Fibroblast of pulmonary artery (primary cell): ENCODE measurements at regions not wholly inside any gene's neighbourhood (a gene's known extent, or its start where the extent isn't known, plus 50 kb on each side); places are given as distances from the start of the nearest gene placed in this dataset.

Experiments
- DNase-seq: peaks from one replicate; pipeline ENCODE4 v3.0.0-alpha.2; 2010; ENCODE audit warnings: low read depth
- H3K4me3 ChIP-seq: replicated peaks from 2 replicates; pipeline ENCODE4 v1.5.1; 2011; ENCODE audit warnings: low read depth, mild to moderate bottlenecking, control low read depth, low read length, moderate library complexity
- TF ChIP-seq, protein P1 (sequence below): IDR thresholded peaks from 2 replicates; pipeline ENCODE4 v1.5.1; 2011; ENCODE audit warnings: mild to moderate bottlenecking, control low read depth, low read length, inconsistent platforms; ENCODE audit errors: missing control alignments

GRCh38 chr3:23111797-23112196 is 91.3 kb upstream of the UBE2E2 start:
- H3K4me3 ChIP-seq, result no peak overlapping the region
- TF ChIP-seq, protein P1, sequence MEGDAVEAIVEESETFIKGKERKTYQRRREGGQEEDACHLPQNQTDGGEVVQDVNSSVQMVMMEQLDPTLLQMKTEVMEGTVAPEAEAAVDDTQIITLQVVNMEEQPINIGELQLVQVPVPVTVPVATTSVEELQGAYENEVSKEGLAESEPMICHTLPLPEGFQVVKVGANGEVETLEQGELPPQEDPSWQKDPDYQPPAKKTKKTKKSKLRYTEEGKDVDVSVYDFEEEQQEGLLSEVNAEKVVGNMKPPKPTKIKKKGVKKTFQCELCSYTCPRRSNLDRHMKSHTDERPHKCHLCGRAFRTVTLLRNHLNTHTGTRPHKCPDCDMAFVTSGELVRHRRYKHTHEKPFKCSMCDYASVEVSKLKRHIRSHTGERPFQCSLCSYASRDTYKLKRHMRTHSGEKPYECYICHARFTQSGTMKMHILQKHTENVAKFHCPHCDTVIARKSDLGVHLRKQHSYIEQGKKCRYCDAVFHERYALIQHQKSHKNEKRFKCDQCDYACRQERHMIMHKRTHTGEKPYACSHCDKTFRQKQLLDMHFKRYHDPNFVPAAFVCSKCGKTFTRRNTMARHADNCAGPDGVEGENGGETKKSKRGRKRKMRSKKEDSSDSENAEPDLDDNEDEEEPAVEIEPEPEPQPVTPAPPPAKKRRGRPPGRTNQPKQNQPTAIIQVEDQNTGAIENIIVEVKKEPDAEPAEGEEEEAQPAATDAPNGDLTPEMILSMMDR, result no peak
- no peak for DNase-seq

DNA sequence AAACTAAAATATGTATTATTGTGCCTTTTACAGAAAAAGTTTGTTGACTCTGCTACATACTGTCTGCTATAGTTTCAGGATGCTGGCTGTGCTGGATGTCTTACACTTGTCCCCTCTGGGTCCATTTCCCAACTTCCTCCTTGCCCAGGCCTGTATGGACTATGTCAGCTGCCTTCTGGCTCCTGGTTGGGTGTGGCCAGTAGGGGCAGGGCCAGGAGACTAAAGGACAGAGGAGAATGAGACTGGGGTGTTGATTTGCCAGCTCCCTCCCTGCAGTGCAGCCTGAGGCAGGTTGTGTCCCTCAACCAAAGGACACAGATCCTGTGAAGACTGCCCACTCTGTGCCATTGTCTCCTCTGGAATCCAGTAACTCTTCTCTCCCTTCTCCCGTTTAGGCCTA is 90.6 kb upstream of the UBE2E2 start:
- H3K4me3 ChIP-seq, result no peak overlapping the region
- DNase-seq, result no peak
- TF ChIP-seq, protein P1, result no peak

DNA sequence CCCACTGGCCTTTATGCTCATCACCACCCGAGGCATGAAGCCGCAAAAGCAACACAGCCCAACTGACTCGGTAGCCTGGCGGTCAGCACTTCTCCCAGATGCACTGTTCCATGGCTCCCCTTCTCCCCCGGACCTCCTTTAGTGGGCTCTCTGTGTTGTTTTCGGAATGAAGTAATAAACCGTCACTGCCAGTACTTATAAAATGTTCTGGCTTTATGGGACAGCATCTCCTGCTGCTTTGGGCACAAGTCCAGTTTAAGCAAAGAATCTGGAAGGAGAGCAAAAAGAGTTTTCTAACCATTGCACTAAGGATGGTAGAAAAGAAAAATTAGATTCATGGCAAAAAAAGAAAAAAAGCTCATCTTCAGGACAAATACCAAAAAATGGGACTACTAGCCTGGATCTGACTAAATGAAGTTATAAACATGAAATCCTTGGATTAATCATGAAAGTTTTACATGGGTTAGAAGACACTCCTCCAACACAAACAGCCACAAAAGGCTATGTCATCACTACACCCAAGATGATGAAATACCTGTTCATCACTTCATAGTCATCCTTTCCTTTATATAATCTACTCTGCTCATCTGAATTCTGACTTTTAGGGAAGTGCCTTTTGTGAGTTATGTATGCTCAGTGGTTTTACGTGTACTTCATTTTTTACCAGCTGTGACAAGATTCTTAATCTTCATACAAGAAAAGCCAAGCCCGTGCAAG is 89.5 kb upstream of the UBE2E2 start:
- peak; percentile 68 for DNase-seq
- H3K4me3 ChIP-seq, result no peak overlapping the region
- TF ChIP-seq, protein P1, result no peak

DNA sequence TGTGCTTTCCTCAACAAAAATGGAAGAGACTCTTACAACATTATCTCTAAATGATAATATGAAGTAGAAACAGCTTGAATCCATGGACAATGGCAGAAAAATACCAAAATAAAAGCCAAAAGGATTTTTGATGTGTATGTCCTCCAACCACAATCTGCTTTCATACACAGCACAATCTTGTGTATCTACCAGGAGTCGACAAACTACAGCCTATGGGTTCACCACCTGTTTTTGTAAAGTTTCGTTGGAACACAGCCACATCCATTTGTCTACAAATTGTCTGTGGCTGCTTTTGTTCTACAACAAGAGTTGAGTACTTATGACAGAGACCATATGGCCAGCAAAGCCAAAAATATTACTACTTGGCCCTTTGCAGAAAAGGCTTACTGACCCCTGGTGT is 88.7 kb upstream of the UBE2E2 start:
- no peak overlapping the region for H3K4me3 ChIP-seq
- TF ChIP-seq, protein P1, result no peak
- DNase-seq, result peak; percentile 27

GRCh38 chr3:23115171-23115877 is 87.8 kb upstream of the UBE2E2 start:
- DNase-seq, result no peak
- TF ChIP-seq, protein P1, result no peak
- H3K4me3 ChIP-seq, result no peak overlapping the region

- TF ChIP-seq, protein P1, result no peak
- no peak for DNase-seq
- H3K4me3 ChIP-seq, result no peak overlapping the region
Measured at GRCh38 chr3:23116081-23116837, 86.9 kb upstream of the UBE2E2 start.
